ENCODE measurements at regions not wholly inside any gene's neighbourhood (a gene's known extent, or its start where the extent isn't known, plus 50 kb on each side); places are given as distances from the start of the nearest gene placed in this dataset.

GRCh38 chrX:142593361-142593862 is 388.3 kb upstream of the MAGEC2 start:
- ChIA-PET CTCF (no interaction called here), POLR2A (no interaction called here)
- Histone ChIP-seq H3K9me1 (replicated peaks; ENCODE audit: control insufficient read depth, extremely low read depth, insufficient read depth, low read length) (no peaks in the 10 kb centered on the region), H3K27ac (ENCODE audit: insufficient read depth, low read depth, low read length) (no peak overlapping the region), H2AFZ (ENCODE audit: low read depth, low read length) (no peak overlapping the region), H3K4me1 (ENCODE audit: control insufficient read depth, extremely low read depth, insufficient read depth, low read length) (no peaks in the 10 kb centered on the region), H3K4me3 (replicated peaks in 1 of 3; ENCODE audit: insufficient read depth in 1 of 3, low read depth in 1 of 3, low read length in 3 of 3) (no peak overlapping the region), H3K79me2 (ENCODE audit: control insufficient read depth, insufficient read depth, low read length) (no peaks in the 10 kb centered on the region), H4K20me1 (replicated peaks; ENCODE audit: control insufficient read depth, extremely low read depth, insufficient read depth, low read length) (no peaks in the 10 kb centered on the region), H3K4me2 (ENCODE audit: insufficient read depth, low read length) (no peak overlapping the region), H3K9ac (replicated peaks; ENCODE audit: extremely low read depth, insufficient read depth, low read length) (no peak overlapping the region), H3K36me3 (ENCODE audit: control insufficient read depth in 2 of 2, extremely low read depth in 1 of 2, insufficient read depth in 2 of 2, low read length in 2 of 2) (no peaks in the 10 kb centered on the region), H3K27me3 (ENCODE audit: control insufficient read depth in 2 of 2, insufficient read depth in 2 of 2, low read length in 2 of 2) (no peaks in the 10 kb centered on the region), H3K9me3 (replicated peaks; ENCODE audit: control insufficient read depth, insufficient read depth, low read length) (no peaks in the 10 kb centered on the region)
- DNase-seq (ENCODE audit: low read depth, low spot score) (no peak), FAIRE-seq (no peak)
- no TSS peak for BruUV-seq (replicated peaks)
- dilution Hi-C loops (cut with MboI; ENCODE audit: extremely low pct_ligation_motif_present, low sequenced_read_pairs), result no loop called here
- intact Hi-C loops (cut with micrococcal nuclease), result no loop called here
- no peak for TF ChIP-seq GATA2 (IDR thresholded peaks at IDR 0.05; ENCODE audit: insufficient read depth, insufficient read length, low read depth, low read length)
- no peak for TF ChIP-seq MAX (IDR thresholded peaks at IDR 0.05; ENCODE audit: insufficient read depth, insufficient read length)
- TF ChIP-seq POLR2AphosphoS5 (IDR thresholded peaks at IDR 0.05; ENCODE audit: insufficient read depth, low read depth, low read length), result no peak
- TF ChIP-seq POLR2A (IDR thresholded peaks at IDR 0.05; ENCODE audit: low read depth, low read length), result no peak
- TF ChIP-seq CTCF (IDR thresholded peaks at IDR 0.05; ENCODE audit: extremely low read depth in 1 of 2, insufficient read depth in 1 of 2, low read depth in 1 of 2, low read length in 2 of 2), result no peak
- no peak for TF ChIP-seq JUN (IDR thresholded peaks at IDR 0.05; ENCODE audit: borderline replicate concordance, insufficient read depth, insufficient read length, low read depth)
- TF ChIP-seq MYC (IDR thresholded peaks at IDR 0.05; ENCODE audit: low read depth, low read length), result no peak
- no peak for TF ChIP-seq EZH2 (IDR thresholded peaks at IDR 0.05; ENCODE audit: borderline replicate concordance, low read depth, low read length, severe bottlenecking)
- TF ChIP-seq FOS (IDR thresholded peaks at IDR 0.05; ENCODE audit: borderline replicate concordance, insufficient read depth, low read length), result no peak
